DMS53 treated with DMSO at 0.1 percent for 48 hours (cell line): ENCODE measurements at regions not wholly inside any gene's neighbourhood (a gene's known extent, or its start where the extent isn't known, plus 50 kb on each side); places are given as distances from the start of the nearest gene placed in this dataset.

Experiments used
- DNase-seq: peaks from one replicate; lab custom pipeline; 2025; ENCODE audit not compliant: unreplicated experiment; lab: John Stamatoyannopoulos, UW

- DNase-seq: no peak
Observed at GRCh38 chr6:149212206-149212605, 105.3 kb upstream of the TAB2 start.

DNA sequence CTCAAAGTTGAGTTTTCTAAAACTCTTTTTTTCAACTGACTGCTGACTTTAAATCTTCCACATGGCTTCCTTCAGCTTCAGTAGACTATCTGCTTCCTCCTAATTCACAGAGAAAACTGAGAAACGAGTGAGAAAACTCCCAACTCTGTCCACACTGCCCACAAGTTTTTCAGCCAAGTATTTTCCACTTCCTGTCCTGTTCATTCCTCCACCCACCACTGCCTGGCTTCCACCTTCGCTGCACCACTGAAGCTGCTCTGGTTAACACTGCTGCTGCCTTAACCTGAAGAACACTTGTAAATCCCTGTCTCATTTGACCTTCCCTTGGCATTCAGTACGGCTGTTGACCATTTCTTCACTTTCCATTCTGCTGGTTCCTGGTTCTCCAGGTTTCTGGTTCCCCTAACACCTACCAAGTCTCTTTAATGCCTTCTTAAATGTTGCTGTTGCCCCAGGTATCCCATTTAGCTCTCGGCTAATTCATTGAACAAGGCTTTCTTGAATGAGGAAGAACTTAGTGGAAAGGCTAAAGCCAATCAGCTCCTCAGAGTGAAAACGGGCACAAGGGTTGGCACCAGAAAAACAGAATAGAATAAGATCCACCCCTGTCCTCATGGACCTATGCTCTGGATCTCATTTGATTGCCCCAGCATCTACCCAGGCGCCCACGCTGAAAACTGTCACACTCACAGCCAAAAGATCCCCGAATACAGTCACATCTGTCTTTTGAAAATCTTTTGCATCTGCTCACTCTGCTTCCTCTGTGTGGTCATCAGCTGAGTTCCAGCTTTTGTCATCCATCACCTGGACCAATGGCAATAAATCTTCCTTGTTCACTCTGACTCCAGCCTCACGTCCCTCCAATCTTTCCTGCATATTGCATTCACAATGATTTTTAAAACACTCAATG lies 104.4 kb upstream of the TAB2 start:
- no peak for DNase-seq

- DNase-seq: no peak
Observed at GRCh38 chr6:149213829-149214228, 103.7 kb upstream of the TAB2 start.

GRCh38 chr6:149216459-149216858 lies 101.1 kb upstream of the TAB2 start:
- DNase-seq: no peak

DNA sequence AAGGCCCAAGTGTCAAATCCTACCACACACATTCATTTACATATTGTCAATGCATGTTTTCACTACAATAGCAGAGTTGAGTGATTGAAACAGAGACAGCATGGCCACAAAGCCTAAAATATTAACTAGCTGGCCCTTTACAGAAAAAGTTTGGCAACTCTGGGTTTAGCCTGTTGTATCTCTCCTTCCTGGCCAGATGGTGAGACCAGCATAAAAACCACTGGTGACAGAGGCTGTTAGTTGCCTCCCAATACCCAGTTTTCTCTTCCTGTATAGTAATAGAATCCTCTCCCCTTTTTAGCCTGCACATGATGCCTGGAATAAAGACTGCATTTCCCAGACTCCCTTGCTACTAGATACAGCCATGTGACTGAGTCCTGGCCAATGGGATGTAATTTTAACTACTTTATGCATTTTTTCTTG lies 100.0 kb upstream of the TAB2 start:
- no peak for DNase-seq

DNA sequence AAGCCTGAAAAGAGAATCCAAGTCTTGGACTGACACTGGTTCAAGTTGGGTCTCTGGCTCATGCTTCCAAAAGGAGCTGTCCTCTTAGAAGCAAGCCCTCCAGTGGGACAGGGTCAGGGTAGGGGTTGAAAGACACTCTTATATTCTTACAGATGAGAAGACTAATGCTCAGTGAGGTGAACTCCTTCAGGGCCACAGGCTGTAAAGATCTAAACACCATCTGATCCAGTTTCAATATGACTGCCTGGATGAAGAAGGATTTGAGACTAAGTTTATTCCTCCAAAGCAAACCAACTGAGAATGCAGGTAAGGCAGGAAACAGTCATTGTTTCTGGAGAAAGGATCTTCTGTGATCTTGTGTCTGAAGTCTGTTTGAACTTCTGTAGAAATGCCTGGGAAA lies 99.0 kb upstream of the TAB2 start:
- DNase-seq: no peak

DNA sequence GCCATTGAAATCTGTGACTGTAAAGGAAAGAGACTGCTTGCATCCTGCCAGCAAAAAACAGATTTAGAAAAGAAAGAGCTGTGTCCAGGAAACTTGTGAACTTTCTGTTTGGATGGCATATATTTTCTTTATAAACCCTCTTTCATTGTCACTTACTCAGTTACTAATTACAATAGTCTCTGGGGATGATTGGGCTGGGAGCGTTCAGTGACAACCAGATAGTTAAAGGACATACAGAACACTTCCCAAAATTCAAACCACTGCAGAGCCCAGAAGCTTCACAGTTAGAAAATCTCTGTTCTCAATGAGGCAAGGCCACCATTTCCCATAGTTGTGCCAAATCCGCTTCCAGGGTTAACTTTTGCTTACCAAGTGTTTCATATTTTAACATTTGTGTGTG lies 98.6 kb upstream of the TAB2 start:
- DNase-seq: no peak

DNA sequence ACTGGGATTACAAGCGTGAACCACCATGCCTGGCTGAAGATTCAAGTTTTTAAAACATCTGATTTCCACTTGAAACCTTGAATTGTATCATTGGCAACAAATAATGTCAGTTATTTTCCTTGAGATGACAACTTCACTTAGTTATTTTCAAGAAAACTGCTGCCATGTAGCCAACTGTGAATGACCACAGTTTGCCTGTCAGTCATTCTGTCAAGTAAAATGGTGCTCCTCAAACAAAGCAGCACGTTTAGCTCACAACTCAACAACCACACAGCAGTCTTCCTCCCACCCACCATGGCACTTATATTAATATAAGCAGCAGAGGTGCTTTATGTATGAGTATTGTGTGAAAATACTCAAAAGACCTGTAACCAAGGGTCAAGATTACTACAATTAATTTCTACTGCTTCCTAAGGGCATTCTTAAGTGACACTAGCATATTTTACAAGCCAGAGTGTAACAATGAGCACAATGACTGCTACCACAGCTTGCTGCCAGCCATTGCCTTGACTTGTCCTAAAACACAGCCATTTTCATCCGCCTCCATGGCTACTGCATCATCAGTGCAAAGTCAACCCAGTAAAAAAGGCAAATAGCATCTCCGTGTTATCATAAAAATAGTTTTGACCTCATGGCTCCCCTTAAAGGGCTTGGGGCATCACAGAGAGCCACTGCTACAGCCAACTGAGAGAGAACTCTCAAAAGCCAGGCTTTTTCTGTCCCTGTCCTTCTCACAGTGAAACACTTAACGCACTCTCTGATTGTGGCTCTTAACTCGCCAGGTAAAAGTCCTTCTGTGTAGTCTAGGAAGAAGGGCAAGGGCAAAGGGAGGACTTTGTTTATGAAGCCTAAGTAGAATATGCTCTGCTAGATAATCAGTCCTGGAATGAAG lies 96.4 kb upstream of the TAB2 start:
- no peak for DNase-seq

DNA sequence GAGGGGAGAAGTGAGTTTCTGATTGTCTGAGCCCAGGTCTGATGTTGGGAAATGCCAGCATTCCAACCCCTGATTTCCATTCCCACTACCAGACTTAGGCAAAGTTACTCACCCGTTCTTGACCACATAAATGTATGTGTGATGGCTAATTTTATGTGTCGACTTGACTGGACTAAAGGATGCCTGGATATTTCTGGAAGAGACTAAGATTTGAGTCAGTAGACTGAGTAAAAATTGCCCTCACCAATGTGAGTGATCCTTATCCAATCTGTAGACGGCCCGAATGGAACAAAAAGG lies 95.8 kb upstream of the TAB2 start:
- no peak for DNase-seq

DNA sequence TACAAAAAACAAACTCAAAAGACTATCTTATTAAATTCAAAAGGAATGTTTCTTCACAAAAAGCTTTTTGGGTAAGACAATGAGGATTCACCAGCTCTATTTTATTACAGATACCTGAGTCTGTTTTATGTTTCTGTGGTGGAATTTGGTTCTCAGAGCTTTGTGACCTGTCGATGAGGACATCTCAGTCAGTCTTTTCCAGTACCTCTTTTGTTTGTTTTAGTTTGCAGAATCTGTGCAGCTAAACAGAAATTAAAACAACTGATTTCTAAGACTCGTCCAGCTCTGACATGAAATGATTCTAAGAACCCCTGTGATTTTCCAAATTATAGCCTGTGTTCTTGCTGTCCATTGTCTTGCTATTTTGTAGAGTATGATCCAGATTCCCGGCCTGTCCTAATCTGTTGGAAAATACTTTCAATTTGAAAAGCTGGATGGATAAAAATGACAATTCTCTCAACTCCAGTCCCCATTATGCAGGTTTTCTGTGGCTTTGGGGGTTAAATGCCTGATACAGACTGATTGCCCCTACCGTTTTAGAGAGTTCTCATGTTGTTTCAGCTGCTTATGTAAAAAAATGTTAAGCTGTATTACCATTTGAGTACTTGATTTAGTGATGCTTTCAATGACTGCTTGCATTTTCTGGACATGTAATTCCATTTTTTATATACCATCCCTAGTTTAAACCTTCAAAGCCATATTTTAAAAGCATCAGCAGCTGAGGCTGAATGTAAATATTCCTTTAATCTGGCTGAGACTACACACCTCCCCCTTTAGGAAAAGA lies 94.2 kb upstream of the TAB2 start:
- DNase-seq: no peak

- DNase-seq: no peak
Observed at GRCh38 chr6:149223904-149224351, 93.6 kb upstream of the TAB2 start.

- no peak for DNase-seq
Observed at GRCh38 chr6:149224399-149224798, 93.1 kb upstream of the TAB2 start.

GRCh38 chr6:149225370-149225769 lies 92.1 kb upstream of the TAB2 start:
- DNase-seq: no peak

- no peak for DNase-seq
Observed at GRCh38 chr6:149225946-149226345, 91.6 kb upstream of the TAB2 start.

DNA sequence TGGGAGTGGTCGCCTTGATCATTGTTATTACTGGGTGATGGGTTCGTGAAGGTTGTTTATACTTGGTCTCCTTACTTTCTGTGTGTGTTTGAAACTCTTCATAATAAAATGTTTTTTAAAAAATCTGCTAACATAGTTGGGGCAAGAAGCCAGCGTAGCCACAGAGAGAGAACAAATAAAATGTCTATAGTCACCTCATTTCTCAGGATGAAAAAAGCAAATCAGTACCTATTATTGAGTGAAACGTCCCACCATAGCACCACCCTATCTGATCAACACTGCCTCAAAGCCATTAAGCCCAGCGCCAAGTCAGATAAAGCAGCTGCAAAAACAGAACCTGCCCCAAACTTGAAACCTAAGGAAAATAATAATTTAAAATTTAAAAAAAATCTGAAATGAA lies 89.7 kb upstream of the TAB2 start:
- no peak for DNase-seq

GRCh38 chr6:149228311-149228955 lies 89.1 kb upstream of the TAB2 start:
- DNase-seq: no peak

DNA sequence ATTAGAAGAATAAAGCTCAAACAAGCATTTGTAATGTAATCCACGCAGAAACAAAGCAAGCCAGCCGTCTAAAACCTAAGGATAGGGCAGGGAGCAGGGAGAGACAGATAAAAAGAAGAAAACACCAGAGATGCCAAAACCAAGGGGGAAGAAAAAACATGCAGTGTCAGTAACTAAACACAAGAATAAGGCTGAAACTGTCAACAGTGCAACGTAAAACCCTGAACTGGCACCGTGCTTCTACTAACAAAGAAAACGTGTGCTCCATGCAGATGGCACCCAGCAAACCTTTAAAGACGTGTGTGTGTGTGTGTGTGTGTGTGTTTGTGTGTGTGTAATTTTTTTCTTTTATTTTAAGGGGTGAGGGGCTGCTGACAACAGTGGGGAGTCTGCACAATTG lies 88.4 kb upstream of the TAB2 start:
- DNase-seq: no peak

DNA sequence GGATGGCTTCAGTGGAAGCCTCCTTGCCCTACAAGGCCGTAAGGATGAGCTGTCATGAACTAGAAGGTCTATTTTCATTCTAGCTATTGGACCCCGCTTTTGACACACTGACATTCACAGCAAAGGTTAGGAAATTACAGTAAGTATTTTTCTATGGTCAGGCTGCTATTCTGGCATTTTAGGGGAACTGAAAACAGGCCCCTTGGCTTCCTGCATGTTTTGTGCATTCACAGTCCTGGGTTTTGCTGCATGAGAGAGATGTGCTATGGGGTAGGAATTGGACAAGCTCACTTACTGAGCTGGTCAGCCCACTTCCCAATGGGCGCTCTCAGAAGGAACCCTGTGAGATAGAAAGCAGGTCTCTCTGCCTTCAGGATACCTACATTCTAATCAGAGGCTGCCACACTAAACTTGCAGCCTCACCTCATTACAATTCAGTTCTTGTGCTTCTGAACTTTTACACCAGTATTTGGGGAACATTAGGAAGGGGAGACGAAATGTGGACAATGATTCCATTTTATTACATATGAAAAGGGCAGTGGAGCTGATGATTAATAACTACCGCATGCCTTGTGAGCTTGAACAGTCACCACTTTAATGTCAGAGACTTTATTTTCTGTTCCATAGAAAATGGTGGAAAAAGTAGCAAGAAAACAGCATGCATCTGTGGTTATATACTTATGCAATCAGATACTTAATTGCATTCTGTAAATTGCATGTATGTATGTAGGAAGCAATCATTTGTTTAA lies 86.6 kb upstream of the TAB2 start:
- no peak for DNase-seq

- no peak for DNase-seq
Observed at GRCh38 chr6:149231778-149232177, 85.7 kb upstream of the TAB2 start.

DNA sequence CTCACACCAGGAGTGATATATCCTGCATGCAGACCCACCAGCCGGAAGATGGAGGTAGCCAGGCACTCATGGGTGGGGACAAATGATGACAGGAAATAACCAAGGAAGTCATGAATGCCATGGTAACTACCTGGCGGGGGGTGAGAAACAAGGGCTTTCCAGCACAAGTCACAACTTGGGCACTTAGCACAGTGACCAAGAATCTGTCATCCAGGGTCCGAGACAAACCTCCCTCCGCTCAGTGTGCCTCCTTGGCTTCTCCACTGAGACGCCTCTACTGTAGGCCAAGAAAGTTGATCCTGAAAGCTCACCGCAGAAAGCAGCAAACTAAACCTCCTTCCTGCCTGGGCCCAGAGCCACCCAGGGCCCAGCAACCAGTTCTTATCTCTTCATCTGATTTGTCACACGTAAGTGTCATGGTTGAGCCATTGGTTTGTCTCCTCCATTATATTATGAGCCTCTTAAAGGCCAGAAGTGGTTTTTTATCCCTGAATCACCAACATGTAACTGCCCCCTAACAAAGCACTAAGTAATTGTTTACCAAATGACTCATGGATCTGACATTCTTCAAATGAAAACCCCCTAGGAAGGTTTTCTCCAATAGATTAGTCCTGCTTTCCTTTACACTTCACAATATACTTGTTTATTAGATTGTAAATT lies 84.3 kb upstream of the TAB2 start:
- peak; percentile 93 for DNase-seq
